Smooth muscle cell (in vitro differentiated cells): ENCODE measurements at regions not wholly inside any gene's neighbourhood (a gene's known extent, or its start where the extent isn't known, plus 50 kb on each side); places are given as distances from the start of the nearest gene placed in this dataset.

Source experiments
- DNase-seq: peaks from one replicate; lab custom pipeline; 2025; ENCODE audit not compliant: unreplicated experiment; lab: John Stamatoyannopoulos, UW
- H2AFZ ChIP-seq: fragments of 200-600 bp; sonication (generic); 2 replicates; pipeline ENCODE4 v1.6.0; 2016; ENCODE audit warnings: antibody characterized with exemption, low read depth, mild to moderate bottlenecking
- H3F3A ChIP-seq: fragments of 200-600 bp; sonication (generic); 2 replicates; pipeline ENCODE4 v1.6.0; 2017; ENCODE audit warnings: antibody characterized with exemption, low read depth
- H3K27ac ChIP-seq: fragments of 200-600 bp; sonication (generic); 2 replicates; pipeline ENCODE4 v1.5.1; 2016; ENCODE audit warnings: low read depth, mild to moderate bottlenecking
- H3K27me3 ChIP-seq: fragments of 200-600 bp; sonication (generic); 2 replicates; pipeline ENCODE4 v1.6.1; 2016; ENCODE audit warnings: low read depth, mild to moderate bottlenecking
- H3K36me3 ChIP-seq: fragments of 200-600 bp; sonication (generic); 2 replicates; pipeline ENCODE4 v1.5.1; 2016; ENCODE audit warnings: low read depth
- H3K4me1 ChIP-seq: fragments of 200-600 bp; sonication (generic); 2 replicates; pipeline ENCODE4 v1.5.1; 2016; ENCODE audit warnings: low read depth
- H3K4me2 ChIP-seq: fragments of 200-600 bp; sonication (generic); 2 replicates; pipeline ENCODE4 v1.6.0; 2016; ENCODE audit warnings: mild to moderate bottlenecking
- H3K4me3 ChIP-seq: fragments of 200-600 bp; sonication (generic); 2 replicates; pipeline ENCODE4 v1.5.1; 2016; ENCODE audit warnings: mild to moderate bottlenecking
- H3K79me2 ChIP-seq: fragments of 200-600 bp; sonication (generic); 2 replicates; pipeline ENCODE4 v1.6.0; 2016; ENCODE audit warnings: low read depth, mild to moderate bottlenecking
- H3K9ac ChIP-seq: fragments of 200-600 bp; sonication (generic); 2 replicates; pipeline ENCODE4 v1.6.0; 2016; ENCODE audit warnings: low read depth
- H3K9me3 ChIP-seq: fragments of 200-600 bp; sonication (generic); replicated peaks from 2 replicates; pipeline ENCODE4 v1.5.1; 2016; ENCODE audit warnings: low read depth
- H4K20me1 ChIP-seq: fragments of 200-600 bp; sonication (generic); 2 replicates; pipeline ENCODE4 v1.6.0; 2016; ENCODE audit warnings: low read depth
- WGBS: methylation state at CpG from one replicate; pipeline ENCODE4 v1.1.7; 2016; ENCODE audit warnings: low lambda C conversion rate; 5-methylcytosine and 5-hydroxymethylcytosine counted together
- TF ChIP-seq, protein P1 (sequence below): fragments of 200-600 bp; sonication (generic); IDR thresholded peaks from 2 replicates; pipeline ENCODE4 v1.5.1; 2017; ENCODE audit warnings: borderline replicate concordance, mild to moderate bottlenecking, antibody characterized with exemption; ENCODE audit not compliant: insufficient read depth, poor library complexity, severe bottlenecking

DNA sequence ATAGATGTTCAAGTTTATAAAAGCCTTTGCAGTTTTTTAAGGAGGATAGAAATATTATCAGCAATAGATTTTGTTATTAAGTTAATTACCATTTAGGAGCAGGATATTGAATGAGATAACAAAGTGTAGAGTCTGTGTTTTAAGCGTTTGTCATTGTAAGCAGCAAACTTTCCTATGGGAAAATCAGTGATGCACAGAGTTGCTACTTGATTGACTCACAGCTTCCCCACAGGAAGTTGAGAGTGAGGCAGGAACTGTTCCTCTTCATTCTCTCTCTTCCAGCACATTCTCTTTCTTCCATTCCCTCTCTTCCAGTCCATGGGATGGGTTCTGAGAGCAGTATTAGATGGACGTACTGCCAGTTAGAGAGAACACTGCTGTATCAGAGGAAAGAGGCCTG is 867.7 kb upstream of the AGA start:
- H3K4me1 ChIP-seq = no peaks in the 10 kb centered on the region
- H2AFZ ChIP-seq = peak overlapping the region; percentile 8
- WGBS = 47% methylated on average over 2 of the region's 2 CpGs
- no peaks in the 10 kb centered on the region for H3K36me3 ChIP-seq
- DNase-seq = no peak
- no peaks in the 10 kb centered on the region for H3K79me2 ChIP-seq
- no peaks in the 10 kb centered on the region for H4K20me1 ChIP-seq
- TF ChIP-seq, protein P1, sequence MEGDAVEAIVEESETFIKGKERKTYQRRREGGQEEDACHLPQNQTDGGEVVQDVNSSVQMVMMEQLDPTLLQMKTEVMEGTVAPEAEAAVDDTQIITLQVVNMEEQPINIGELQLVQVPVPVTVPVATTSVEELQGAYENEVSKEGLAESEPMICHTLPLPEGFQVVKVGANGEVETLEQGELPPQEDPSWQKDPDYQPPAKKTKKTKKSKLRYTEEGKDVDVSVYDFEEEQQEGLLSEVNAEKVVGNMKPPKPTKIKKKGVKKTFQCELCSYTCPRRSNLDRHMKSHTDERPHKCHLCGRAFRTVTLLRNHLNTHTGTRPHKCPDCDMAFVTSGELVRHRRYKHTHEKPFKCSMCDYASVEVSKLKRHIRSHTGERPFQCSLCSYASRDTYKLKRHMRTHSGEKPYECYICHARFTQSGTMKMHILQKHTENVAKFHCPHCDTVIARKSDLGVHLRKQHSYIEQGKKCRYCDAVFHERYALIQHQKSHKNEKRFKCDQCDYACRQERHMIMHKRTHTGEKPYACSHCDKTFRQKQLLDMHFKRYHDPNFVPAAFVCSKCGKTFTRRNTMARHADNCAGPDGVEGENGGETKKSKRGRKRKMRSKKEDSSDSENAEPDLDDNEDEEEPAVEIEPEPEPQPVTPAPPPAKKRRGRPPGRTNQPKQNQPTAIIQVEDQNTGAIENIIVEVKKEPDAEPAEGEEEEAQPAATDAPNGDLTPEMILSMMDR = no peak
- H3K4me3 ChIP-seq = no peak overlapping the region
- H3F3A ChIP-seq = no peaks in the 10 kb centered on the region
- H3K27me3 ChIP-seq = no peaks in the 10 kb centered on the region
- no peak overlapping the region for H3K9ac ChIP-seq
- no peaks in the 10 kb centered on the region for H3K9me3 ChIP-seq
- H3K4me2 ChIP-seq = no peak overlapping the region
- H3K27ac ChIP-seq = no peak overlapping the region

DNA sequence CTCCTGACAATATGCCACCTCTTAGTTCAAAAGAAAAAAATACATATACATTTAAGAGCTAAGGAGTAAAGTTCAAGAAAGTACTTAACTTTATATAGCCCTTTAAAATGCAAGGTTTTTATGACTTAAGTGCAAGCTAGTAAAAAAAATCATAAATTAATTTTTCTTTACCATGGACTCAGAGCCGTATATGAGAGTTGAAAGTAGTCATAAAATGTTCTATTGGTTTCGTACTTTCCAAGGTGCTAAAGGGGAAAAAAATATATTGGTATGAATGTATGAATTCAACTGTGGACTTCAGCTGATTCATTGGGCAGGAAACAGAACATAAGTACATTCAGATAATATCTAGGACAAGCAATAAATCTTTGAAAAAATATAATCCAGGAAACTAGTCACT is 869.8 kb upstream of the AGA start:
- WGBS = 81% methylated on average over 2 of the region's 2 CpGs
- no peaks in the 10 kb centered on the region for H3F3A ChIP-seq
- no peak overlapping the region for H3K9ac ChIP-seq
- no peak overlapping the region for H2AFZ ChIP-seq
- no peaks in the 10 kb centered on the region for H3K27me3 ChIP-seq
- TF ChIP-seq, protein P1 = no peak
- DNase-seq = no peak
- H3K27ac ChIP-seq = no peak overlapping the region
- no peak overlapping the region for H3K4me2 ChIP-seq
- no peaks in the 10 kb centered on the region for H3K9me3 ChIP-seq
- H3K4me1 ChIP-seq = no peaks in the 10 kb centered on the region
- H3K79me2 ChIP-seq = no peaks in the 10 kb centered on the region
- no peaks in the 10 kb centered on the region for H4K20me1 ChIP-seq
- H3K4me3 ChIP-seq = no peak overlapping the region
- no peaks in the 10 kb centered on the region for H3K36me3 ChIP-seq

DNA sequence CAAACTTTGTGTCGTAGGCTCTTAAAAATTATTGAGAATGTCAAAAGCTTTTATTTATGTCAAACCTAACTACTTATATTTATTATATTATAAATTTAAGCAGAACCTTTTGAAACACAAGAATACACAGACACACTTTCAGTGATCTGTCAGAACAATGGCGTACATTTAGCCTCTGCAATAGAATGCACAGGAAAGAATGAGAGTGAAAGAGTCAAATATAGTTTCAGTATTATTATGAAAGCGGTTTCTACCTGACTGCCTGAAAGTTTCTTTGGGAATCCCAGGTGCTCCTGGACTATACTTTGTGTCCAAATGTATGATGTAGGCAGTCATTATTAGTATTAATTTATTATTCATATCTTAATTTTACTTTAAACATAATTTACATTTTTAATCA is 872.0 kb upstream of the AGA start:
- Histone ChIP-seq H3K9me3 (no peaks in the 10 kb centered on the region), H3K9ac (no peak overlapping the region), H3K4me3 (no peak overlapping the region), H3K4me2 (no peak overlapping the region), H3K27me3 (no peaks in the 10 kb centered on the region), H4K20me1 (no peaks in the 10 kb centered on the region), H3F3A (no peaks in the 10 kb centered on the region), H3K79me2 (no peaks in the 10 kb centered on the region), H3K36me3 (no peaks in the 10 kb centered on the region), H3K4me1 (no peaks in the 10 kb centered on the region), H2AFZ (no peak overlapping the region), H3K27ac (no peak overlapping the region)
- WGBS = 96% methylated on average over 3 of the region's 3 CpGs
- no peak for DNase-seq
- TF ChIP-seq, protein P1 = no peak

DNA sequence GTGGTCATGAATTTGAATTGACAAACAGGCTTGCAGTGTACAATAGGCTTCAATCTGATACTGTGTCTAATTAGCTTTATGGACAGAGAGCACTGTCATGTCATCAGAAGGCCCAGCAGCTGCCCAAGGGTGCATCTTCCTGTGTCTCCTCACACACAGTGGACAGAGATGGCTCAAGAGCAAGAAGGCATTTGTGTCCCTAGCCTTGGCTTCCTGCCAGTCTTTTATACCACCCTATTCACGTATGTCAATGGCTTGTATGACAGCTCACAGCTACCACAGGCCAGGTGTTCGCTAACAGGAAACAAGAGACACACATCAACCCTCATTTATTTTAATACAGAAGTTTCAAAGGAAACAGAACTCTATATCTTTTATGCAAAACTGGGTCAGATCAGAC is 874.0 kb upstream of the AGA start:
- Histone ChIP-seq H3K27me3 (no peaks in the 10 kb centered on the region), H3K9ac (no peak overlapping the region), H3K27ac (no peak overlapping the region), H3K4me1 (no peaks in the 10 kb centered on the region), H3K9me3 (no peaks in the 10 kb centered on the region), H2AFZ (no peak overlapping the region), H3F3A (no peaks in the 10 kb centered on the region), H3K4me3 (no peak overlapping the region), H3K36me3 (no peaks in the 10 kb centered on the region), H4K20me1 (no peaks in the 10 kb centered on the region), H3K4me2 (no peak overlapping the region), H3K79me2 (no peaks in the 10 kb centered on the region)
- 88% methylated on average over 2 of the region's 2 CpGs for WGBS
- TF ChIP-seq, protein P1 = no peak
- no peak for DNase-seq
